ENCODE measurements at regions not wholly inside any gene's neighbourhood (a gene's known extent, or its start where the extent isn't known, plus 50 kb on each side); places are given as distances from the start of the nearest gene placed in this dataset.
"Not testable (repeated sequence)": the region's sequence is repeated elsewhere in the genome, so short reads cannot be mapped to it uniquely, and the experiment has no call there.

- DNase-seq: no peak
Measured at GRCh38 chr6:74357321-74357720, 661.3 kb downstream of the CD109 start.

- DNase-seq: no peak
Measured at GRCh38 chr6:74356391-74356790, 660.4 kb downstream of the CD109 start.

DNA sequence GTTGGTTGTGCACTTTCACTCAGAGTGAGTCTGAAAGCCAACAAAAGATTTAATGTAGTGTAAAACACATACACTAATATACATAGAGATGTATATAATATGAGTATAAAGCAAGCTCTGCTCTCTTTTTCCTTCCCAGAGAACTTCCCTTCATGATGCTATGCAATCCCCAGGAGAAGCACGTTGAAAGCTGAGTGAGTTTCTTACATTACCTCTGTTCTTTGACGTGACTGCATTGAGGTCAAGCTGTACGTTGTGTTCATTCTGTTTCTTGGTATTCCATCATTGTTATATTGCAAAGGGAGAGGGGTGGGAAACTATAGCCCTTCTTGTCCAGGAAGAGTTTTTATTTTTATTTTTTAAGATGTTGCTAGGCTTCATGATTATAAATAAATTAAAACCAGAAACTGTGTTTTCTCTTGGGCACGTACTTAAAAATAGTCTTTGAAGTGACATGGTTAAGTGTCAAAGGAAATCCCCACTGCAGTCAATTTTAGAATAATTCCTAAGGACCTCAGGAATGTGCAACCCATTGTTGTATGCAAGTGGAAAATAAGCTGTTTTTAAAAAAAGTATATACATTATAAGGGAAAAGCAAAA lies 651.0 kb downstream of the CD109 start:
- DNase-seq: no peak

DNA sequence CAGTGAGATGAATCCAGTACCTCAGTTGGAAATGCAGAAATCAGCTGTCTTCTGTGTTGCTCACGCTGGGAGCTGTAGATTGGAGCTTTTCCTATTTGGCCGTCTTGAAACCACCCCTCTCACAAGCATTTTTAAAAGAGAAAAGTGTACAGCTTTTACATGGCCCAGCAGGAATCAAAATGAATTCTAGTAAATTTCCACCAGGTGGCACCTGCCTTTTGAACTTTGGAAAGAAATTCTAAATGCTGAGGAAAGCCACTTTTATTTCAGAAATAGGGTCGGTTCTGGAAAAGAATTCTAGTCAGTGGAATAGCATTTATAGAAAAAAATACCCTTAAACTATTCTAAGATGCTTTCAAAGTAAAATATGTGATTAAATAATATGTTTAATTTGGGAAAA lies 647.8 kb downstream of the CD109 start:
- DNase-seq: no peak

- DNase-seq: not testable (repeated sequence)
Measured at GRCh38 chr6:74343321-74343720, 647.3 kb downstream of the CD109 start.

DNA sequence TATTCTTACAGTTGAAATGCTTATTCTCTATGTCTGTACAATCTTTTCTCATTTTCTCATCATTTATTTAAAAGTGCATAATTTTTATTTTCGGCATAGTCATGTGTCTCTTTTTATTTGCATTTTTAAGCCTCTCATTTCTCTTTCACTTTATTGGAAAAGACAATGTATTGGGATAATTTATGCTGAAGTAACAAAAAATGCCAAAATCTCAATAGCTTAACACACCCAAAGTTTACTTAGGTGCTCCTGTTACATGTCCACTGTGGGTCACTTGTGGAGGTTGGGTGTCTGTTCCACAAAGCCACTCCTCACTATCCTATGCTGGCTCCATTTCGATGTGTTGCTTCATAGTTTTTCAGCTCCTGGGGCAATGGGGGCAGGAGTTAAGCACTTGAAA lies 638.7 kb downstream of the CD109 start:
- no peak for DNase-seq

DNA sequence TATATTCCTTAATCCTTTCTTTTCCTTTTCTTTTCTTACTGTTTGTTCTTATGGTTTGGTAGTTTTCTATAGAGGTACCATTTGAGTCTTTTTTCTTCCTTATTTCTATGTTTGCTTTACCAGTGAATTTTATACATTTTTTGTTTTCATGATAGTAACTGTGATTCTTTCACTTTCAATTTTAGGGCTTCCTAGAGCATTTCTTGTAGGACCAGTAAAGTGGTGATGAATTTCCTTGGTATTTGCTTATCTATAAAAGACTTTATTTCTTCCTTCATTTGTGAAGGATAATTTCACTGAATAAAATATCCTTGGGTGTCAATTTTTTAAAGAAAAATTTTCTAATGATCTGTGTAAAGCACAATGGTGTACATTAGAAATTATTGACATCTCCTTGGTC lies 637.4 kb downstream of the CD109 start:
- DNase-seq: no peak

- no peak for DNase-seq
Measured at GRCh38 chr6:74320715-74321114, 624.7 kb downstream of the CD109 start.

DNA sequence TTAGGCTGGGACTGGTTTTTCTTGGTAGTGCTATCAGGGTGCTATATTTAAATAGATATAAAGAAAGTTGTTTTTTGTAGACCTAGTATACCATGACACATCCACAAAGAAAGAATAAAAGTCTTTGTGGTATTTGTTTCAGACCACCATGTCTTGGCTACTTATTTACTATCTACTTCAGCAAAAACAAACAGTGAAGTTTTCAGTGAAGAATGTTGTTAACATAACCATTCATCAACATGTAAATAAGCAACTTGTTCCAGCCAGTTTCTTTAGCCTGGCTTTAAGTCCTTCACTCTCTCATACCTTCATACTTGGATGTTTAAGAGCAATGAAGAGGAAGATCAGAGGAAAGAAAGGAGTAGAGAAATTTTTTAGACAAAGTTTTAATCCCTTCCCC lies 624.1 kb downstream of the CD109 start:
- no peak for DNase-seq

DNA sequence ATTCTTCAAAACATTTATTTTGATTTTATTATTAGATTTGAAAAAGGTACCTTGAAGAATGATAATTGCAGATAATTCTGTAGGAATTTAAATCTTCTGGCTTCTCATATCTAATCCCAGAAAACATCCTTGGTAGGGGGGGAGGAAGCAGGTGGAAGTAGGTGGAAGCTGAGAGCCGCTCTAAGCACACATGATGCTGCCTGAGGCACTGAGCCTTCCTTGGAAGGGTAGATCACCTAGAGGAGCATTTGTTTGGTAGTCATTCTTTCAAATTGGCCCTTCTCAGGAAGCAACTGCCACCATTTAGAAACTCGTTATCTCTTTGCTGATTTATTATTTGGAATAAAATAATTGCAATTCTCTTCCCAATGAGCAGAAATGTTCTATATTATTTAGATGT lies 623.3 kb downstream of the CD109 start:
- DNase-seq: no peak

DNA sequence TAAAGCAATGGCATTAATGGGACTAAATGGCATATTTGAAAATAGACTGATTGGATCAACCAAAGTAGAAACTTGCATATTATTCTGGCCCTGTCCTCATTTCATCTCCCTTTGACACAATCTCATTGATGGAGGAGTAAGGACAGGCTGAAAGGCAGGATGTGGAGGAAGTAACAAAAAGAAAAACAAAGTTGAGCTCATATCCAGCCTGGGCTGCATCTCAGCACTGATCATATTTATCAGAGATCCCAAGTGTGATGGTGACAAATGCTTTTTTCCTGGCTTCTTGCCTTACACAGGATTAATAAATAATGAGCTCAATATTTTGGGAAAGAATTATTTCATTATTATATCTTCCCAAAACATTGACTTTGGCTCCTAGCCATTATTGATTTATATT lies 622.7 kb downstream of the CD109 start:
- no peak for DNase-seq

- no peak for DNase-seq
Measured at GRCh38 chr6:74312081-74312480, 616.1 kb downstream of the CD109 start.

DNA sequence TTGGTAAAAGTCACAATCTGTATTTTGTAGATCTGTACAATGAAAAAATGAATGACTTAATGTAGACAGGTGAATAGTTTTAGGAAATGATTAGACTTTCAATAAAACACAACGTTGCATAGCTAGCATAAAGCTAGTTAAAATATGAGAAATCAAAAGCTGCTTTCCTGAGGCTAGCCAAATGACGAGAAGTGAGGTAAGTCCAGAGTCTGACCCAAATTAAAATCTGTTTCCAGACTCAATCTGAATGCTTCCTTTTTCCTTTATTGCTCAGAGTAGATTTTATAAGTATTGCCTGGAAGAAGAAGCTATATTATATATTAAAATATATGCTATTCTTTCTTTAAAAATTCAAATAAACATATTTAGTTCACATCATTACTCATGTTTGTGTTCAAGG lies 615.4 kb downstream of the CD109 start:
- DNase-seq: no peak

DNA sequence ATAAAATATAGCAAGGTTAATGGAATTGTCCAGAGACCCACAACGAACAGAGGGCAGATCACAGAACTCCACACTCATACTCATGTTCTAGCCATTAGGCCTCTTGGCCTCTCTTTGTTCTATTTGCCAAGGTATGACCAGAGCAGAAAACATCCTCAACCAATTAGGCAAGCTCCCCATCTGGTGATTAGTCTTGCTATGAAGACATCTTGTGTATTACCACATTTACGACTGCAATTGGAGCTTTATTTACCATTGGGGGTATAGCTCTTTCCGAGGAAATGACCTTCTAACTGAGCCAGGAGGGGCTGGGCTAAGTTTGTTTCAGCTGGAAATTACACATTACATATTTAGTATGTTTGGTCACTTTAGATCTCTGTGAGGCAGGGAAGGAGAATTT lies 593.9 kb downstream of the CD109 start:
- DNase-seq: no peak

- no peak for DNase-seq
Measured at GRCh38 chr6:74287932-74288331, 591.9 kb downstream of the CD109 start.

DNA sequence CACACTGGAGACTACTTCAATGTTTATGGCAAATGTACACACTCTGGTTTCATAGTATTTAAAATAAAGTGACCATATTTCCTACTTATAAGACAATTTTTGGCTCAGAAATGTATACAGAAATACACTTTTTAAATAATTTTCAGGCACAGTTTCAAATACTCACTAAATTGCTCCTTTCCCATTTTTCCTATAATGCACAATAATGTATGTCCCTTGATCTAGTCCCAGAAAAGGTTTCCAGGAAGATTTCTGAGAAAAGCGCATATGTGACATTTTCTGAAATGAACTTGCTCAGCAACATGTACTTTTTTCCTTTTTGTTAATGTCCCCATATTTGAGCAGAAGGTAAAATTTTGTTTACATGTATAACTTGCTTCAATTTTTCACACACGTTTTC lies 591.4 kb downstream of the CD109 start:
- DNase-seq: no peak

GRCh38 chr6:74284284-74284683 lies 588.3 kb downstream of the CD109 start:
- DNase-seq: no peak

DNA sequence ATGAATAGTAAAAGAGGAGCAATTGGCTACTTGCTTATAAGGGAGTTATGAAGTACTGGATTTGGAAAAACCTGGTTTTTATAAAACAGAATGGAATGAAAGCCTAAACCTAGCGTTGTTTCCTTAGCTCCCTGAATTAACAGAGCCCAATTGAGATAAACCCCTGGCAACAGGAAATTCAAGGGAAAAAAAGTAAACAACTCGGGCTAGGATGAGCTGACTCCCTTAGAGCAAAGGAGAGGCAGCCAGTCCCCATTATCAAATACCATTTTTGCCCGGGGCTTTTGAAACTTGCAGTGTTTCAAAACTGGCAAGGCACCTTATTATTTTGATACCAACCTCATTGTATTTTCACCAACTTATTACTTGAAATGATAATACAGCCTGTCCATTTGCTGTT lies 587.5 kb downstream of the CD109 start:
- no peak for DNase-seq

- no peak for DNase-seq
Measured at GRCh38 chr6:74282143-74282689, 586.2 kb downstream of the CD109 start.

- no peak for DNase-seq
Measured at GRCh38 chr6:74280130-74280692, 584.2 kb downstream of the CD109 start.

DNA sequence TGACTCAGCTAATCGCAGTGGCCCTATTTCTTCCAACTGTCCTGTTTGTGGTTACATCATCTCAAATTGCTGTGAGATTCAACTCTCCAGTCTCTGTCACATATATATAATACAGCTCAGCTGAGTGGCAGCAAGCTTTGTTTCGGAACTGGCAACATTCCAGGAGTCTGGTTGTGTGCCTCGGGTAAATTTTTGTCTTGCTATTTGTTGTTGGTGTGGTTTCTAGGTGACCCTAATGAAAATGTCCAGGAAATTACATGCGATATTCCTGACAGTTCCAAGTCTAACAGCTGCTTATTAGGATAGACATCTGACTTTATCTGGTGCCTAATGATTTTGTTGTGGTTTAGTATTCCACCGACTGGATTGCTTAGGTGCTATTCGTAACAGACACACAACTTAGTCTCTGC lies 581.8 kb downstream of the CD109 start:
- peak; percentile 47 for DNase-seq

GRCh38 chr6:74273541-74273940 lies 577.5 kb downstream of the CD109 start:
- no peak for DNase-seq

GRCh38 chr6:74269600-74269858 lies 573.5 kb downstream of the CD109 start:
- no peak for DNase-seq

- no peak for DNase-seq
Measured at GRCh38 chr6:74268815-74269599, 573.0 kb downstream of the CD109 start.

DNA sequence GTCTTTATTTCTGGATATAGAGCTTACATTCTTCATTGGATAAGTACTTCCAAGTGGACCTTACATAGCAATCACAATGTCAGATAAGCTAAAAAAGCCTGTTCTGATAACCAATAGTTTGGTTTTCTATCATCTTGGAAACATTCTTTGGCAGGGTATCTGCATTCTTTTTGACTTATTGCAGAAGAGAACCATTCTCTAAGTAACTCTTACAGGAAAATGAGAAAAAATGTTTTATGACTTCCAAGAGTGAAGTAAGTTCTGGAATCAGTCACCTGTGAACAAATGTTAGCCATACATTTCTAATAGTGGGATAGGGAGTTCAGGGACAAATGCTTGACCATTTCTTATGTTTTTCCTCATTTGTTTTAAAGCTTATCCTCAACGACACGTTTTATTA lies 564.0 kb downstream of the CD109 start:
- DNase-seq: no peak

Data from NCI-H774 (cell line).